Nephron progenitor cell (in vitro differentiated cells): ENCODE measurements at regions not wholly inside any gene's neighbourhood (a gene's known extent, or its start where the extent isn't known, plus 50 kb on each side); places are given as distances from the start of the nearest gene placed in this dataset.
A peak's percentile ranks its signal among the peaks of the same experiment; 100 is the strongest.

Experiments used
- DNase-seq: peaks from one replicate; pipeline ENCODE4 v3.0.0; 2021
- H3K27ac Mint-ChIP-seq: 2 replicates; pipeline ENCODE4 v1.8.0; 2021; ENCODE audit warnings: mild to moderate bottlenecking, moderate library complexity, mixed read lengths
- H3K27me3 Mint-ChIP-seq: 2 replicates; pipeline ENCODE4 v1.8.0; 2021; ENCODE audit warnings: mild to moderate bottlenecking, low read depth, mixed read lengths; ENCODE audit not compliant: poor library complexity
- H3K36me3 Mint-ChIP-seq: 2 replicates; pipeline ENCODE4 v1.8.0; 2021; ENCODE audit warnings: low read depth, mixed read lengths
- H3K4me1 Mint-ChIP-seq: 2 replicates; pipeline ENCODE4 v1.8.0; 2021; ENCODE audit warnings: mixed read lengths
- H3K4me3 Mint-ChIP-seq: 2 replicates; pipeline ENCODE4 v1.8.0; 2021; ENCODE audit warnings: mild to moderate bottlenecking, moderate library complexity, mixed read lengths
- H3K9me3 Mint-ChIP-seq: 2 replicates; pipeline ENCODE4 v1.8.0; 2021; ENCODE audit warnings: mild to moderate bottlenecking, moderate library complexity, mixed read lengths
- CTCF ChIP-seq: fragments of 200-600 bp; sonication (generic); IDR thresholded peaks from 2 replicates; pipeline ENCODE4 v1.5.0; 2021; ENCODE audit warnings: antibody characterized with exemption

DNA sequence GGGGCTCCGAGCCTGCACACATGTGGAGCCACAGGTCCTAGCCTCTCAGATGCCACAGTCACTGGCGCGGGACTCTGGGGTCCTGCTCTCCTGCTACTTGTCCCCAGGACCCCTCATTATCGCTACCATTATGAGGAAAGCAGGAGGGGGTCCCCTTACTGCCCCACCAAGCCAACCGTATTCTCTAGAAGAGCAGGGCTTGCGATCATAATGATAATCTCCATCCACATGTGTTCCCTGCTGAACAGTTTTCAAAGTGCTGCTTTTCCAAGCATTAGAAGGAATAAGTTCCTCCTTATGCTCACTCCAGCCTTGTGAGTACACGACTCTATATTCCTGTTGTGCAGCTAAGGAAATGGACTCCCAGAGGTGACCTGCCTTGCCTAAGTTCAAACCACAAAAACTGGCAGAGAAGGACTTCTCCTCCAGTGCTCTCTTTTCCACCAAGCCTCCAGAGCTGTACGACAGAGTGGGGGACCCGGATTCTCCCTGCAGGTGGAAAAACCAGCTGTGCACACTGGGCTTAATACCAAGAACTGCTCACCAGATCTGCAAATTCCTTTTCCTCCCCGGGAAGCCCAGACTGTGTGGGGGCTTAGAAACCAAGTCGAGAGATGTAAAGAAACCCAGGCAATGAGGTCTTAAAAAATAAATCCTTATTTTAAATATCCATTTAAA lies 92.8 kb upstream of the DRD2 start:
- peaks cover 40% of the 10 kb centered on the region for H3K4me1 Mint-ChIP-seq
- H3K36me3 Mint-ChIP-seq: no peaks in the 10 kb centered on the region
- peak overlapping the region; percentile 23 for H3K27ac Mint-ChIP-seq
- no peak overlapping the region for H3K4me3 Mint-ChIP-seq
- H3K9me3 Mint-ChIP-seq: no peaks in the 10 kb centered on the region
- no peak for TF ChIP-seq CTCF
- peaks cover 24% of the 10 kb centered on the region for H3K27me3 Mint-ChIP-seq
- no peak for DNase-seq

GRCh38 chr11:113567097-113567496 lies 91.9 kb upstream of the DRD2 start:
- no peak overlapping the region for H3K4me3 Mint-ChIP-seq
- no peak for TF ChIP-seq CTCF
- peaks cover 34% of the 10 kb centered on the region for H3K4me1 Mint-ChIP-seq
- peaks cover 24% of the 10 kb centered on the region for H3K27me3 Mint-ChIP-seq
- H3K9me3 Mint-ChIP-seq: no peaks in the 10 kb centered on the region
- no peak overlapping the region for H3K27ac Mint-ChIP-seq
- H3K36me3 Mint-ChIP-seq: no peaks in the 10 kb centered on the region
- DNase-seq: no peak

- Mint-ChIP-seq H3K4me3 (peak overlapping the region; percentile 13), H3K4me1 (peaks cover 23% of the 10 kb centered on the region), H3K9me3 (no peaks in the 10 kb centered on the region), H3K36me3 (no peaks in the 10 kb centered on the region), H3K27ac (no peak overlapping the region), H3K27me3 (peaks cover 13% of the 10 kb centered on the region)
- TF ChIP-seq CTCF: no peak
- DNase-seq: no peak
These were observed 89.4 kb upstream of the DRD2 start for GRCh38 chr11:113564527-113565130.

DNA sequence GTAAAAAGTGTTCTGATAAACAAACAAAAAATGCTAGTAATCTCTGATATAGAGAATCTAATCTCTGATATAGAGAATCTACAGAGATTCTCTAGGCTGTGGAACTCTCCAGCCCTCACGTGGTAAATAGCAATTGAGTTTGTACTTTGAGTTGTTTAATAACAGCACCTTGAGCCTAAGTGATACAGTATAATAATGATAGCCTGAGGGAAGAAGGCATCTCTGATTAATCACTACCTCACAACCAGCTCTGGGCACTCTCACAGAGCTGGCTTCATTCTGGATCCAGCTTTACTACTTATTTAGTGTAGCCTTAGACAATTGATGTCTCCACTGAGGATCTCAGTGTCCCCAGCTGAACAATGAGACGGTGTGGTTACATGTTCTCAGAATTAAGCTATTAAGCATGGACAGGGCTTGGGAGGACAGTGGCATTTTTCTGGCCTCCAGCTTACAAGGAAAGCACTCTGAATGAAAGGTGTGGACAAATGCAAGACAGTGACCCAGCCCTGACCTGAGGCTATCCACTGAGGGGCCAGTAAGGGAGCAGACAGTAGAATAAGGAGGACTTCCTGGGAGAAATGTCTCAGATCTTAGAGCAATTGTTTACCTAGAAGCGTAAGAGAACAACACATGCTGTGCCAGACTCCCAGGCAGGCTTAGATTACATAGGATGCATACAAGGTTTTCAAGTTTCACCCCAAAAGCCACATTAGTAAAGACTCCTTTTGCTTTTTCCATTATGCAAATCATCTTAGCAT lies 88.7 kb upstream of the DRD2 start:
- Mint-ChIP-seq H3K9me3 (no peaks in the 10 kb centered on the region), H3K27ac (peak overlapping the region; percentile 76), H3K4me1 (peaks cover 24% of the 10 kb centered on the region), H3K27me3 (peaks cover 13% of the 10 kb centered on the region), H3K4me3 (peak overlapping the region; percentile 13), H3K36me3 (no peaks in the 10 kb centered on the region)
- no peak for TF ChIP-seq CTCF
- DNase-seq: no peak

DNA sequence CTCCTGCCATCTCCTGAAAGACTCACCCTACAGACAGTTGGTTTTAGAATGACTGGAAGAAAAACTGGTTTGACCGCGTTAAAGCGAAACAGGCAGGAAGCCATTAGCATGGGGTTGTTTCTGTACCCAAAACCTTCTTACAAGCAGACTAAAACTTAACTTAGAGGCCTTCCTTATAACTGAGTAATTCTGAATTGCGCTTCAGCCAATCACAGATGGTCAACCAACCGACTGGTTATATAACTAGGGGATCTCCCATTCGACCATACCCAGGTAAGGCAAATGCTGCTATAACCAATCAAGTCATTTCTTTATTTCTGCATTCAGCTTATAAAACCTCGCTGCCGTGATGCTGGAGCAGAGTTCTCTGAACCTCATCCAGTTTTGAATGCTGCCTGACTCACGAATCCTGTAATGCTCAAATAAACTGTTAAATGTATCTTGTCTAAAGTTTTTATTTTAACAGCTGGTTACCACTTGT lies 87.8 kb upstream of the DRD2 start:
- TF ChIP-seq CTCF: no peak
- Mint-ChIP-seq H3K4me1 (peaks cover 29% of the 10 kb centered on the region), H3K4me3 (no peak overlapping the region), H3K36me3 (no peaks in the 10 kb centered on the region), H3K27ac (no peak overlapping the region), H3K27me3 (peaks cover 9% of the 10 kb centered on the region), H3K9me3 (no peaks in the 10 kb centered on the region)
- no peak for DNase-seq
